ENCODE measurements at regions not wholly inside any gene's neighbourhood (a gene's known extent, or its start where the extent isn't known, plus 50 kb on each side); places are given as distances from the start of the nearest gene placed in this dataset.

DNA sequence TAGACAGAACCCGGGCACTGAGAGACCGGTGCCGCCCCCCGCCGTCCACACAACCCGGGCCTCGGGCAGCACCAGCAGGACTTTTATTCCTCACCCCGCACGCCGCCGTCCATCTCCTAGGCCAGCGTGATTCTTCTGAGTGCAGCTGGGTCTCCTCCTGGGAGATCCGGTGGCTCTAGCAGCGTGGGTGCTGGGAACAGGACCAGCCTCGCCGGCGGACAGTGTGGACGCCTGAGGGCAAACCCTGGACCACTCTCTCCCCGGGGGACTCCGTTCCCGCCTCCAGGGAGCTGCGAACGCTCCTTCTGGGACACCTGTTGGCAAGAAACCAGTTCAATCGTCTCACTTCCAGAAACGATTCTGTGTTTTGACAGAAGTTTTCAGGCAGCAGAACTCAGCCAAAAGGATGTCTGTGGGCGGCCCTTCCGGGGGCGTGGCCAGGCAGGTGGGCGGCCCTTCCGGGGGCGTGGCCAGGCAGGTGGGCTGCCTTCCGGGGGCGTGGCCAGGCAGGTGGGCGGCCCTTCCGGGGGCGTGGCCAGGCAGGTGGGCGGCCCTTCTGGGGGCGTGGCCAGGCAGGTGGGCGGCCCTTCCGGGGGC lies 130.7 kb downstream of the DLL1 start:
- no peak for DNase-seq

DNA sequence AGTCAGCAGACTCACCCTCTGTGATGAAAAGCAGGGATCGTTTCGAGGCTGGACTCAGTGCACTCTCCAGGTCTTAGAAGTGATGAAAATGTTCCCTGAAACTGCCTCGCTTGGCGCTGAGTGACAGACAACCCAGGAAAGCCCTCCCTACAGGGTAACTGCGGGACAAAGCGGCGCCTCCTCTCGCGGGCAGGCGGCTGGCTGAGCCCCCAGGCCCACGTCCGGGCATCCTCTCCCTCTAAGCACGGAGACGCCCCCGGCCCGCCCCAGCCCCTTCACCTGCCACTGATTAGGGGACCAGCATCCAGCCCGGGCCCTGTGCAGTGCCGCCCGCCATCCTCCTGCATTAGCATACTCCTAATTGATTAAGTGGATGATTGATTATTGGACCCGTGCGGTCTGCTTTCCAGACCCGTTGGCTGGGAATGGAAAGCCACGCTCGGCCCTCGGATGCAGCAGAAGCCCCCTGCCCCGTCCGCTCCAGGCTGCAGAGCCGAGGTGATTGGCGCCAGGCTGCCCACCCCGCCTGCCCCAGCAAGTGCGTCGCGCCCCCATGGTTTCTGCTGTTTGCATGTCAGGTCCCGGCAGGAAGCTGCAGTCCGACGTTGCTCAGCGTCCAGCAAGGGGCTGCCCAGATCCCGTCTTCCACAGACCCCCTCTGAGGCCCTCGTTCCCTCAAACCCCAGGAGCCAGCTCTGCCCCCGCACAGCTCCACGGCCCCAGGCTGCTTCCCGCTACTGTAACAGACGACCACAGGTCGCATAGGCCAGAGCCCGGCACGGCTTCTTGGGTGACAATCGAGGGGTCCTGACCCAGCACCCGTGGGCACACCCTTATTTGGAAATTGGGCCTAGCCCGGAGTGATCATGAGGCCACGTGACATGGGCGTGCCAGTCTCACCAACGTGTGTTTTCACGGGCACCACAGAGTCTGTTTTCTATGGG lies 131.6 kb downstream of the DLL1 start:
- DNase-seq: no peak

GRCh38 chr6:170158296-170159021 lies 132.4 kb downstream of the DLL1 start:
- no peak for DNase-seq

GRCh38 chr6:170157567-170158218 lies 133.2 kb downstream of the DLL1 start:
- DNase-seq: no peak

DNA sequence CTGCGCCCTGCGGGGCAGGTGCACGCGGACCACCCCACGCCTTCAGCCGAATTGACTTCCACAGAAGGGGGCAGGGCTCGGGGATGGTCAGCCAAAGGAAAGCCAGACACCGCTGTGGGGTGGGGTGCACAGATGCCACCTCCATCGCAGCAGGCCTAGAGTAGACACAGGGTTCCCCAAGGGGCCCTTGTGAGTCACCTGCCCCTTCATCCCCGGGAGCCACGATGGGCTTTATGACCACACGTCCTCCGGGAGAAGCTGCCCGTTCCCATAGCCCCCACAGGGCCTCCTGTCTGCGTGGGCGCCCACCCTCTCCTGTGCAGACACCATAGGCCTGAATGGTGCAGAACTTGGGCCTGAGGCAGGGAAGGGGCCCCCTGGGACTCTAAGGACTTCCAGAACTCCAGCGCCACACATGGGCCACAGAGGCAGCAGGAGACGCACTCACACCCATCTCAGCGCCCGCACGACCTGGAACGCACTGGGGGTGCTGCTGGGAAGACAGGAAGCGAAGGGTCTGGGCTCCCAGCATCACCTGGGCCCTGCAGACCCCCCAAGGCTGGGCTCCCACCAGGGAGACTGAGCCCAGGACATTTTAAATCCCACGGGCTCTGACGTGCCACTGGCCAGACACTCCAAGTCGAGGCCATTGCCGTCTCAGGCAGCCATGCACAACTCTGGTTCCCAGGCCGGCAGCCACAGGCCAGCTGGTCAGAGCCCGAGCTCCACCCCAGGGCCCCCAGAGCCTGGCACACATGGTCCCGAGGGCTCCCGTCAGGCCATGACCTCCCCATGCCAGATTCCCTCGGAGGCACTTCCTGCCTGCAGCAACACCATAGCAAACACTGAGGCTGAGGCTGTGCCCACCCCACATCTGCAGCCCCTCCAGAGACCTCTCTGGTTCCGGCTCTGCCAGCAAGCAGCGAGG lies 134.2 kb downstream of the DLL1 start:
- DNase-seq: no peak

DNA sequence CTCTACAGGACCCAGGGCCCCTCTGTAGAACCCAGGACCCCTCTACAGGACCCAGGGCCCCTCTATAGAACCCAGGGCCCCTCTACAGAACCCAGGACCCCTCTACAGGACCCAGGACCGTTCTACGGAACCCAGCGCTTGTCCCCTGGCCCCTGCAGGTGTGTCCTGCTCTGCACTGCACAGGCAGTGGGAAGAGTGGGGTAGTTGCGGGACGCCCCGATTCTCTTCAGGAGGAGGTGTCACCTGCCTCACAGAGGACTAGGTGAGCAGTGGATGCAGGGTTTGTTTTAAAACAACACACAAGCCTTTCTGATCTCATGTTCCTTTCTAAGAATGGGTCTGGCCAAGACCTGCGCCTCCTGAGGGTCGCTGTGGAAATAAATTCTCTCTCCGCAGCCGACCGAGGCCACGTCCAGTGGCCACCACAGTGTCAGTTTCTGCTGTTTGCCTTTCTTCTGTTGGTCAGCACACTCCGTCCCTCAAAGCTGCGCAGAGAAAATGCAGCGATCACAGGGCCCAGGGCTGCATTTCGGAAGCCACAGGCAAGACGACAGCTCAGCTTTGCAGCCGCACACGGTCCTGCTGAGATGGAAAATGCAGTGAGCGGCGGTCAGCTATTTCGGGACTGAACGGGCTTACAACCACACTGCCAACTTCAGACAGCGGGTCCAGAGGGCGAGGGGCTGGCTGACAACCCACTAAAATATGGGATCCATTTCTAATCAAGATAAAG lies 135.2 kb downstream of the DLL1 start:
- DNase-seq: no peak

GRCh38 chr6:170153436-170154319 lies 137.2 kb downstream of the DLL1 start:
- no peak for DNase-seq

DNA sequence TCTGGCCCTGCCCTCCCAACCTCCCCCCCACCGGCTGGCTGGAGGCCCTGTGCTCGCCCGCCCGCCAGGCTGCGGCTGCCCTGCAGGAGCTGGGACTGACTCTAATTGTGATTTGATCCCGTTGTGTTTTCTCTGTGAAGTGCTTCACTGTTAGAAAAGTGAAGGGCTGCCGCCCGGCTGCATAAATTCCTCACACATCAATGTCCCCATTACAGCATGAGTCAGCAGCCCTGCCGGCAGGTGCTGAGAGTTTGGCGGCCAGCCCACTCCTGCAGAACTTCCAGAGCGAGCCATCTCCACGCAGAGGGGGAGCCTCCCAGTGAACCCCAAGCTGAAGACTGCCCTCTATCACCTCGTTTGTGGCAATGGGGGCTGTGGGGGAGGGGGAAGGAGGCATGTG lies 137.9 kb downstream of the DLL1 start:
- no peak for DNase-seq

GRCh38 chr6:170152124-170152926 lies 138.6 kb downstream of the DLL1 start:
- peak; percentile 78 to 82 (median 80) for DNase-seq

DNA sequence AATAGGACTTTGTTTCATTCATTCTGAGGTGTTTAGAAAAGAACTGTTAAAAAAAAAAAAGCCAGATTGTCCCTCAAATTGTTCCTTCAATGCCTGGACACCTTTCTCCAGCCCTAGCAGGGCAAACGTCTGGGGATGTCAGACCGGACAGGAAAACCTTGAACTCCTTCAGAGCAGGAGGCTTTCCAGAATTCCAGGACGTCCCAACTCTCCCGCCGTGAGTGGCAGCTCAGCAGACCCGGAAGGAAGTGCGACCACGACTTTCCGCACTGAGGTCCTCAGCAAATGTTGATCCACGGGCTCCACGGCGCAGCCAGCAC lies 139.1 kb downstream of the DLL1 start:
- DNase-seq: peak in 2 of 4 experiments; percentile 16 to 18

DNA sequence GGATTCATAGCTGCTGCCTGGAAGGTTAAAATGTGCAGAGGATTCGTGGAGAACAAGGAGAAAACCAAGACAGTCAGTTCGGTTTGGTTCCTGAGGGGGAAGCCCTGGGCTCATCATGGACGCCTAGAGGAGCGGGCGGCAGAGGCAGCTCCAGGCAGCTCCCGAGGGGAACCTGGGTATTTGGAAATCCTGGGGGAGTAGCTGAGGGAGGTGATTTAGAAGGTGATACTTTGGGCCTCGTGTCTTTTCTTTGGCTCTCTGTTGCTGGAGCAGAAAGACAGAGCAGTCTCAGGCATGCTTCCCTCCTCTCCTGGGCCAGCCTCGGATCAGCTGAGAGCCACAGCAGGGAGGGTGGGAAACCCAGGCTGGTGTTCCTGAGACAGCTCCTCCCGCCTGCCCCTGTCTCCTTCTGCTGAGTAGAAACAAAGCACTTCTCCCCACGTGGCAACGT lies 139.5 kb downstream of the DLL1 start:
- peak in 2 of 4 experiments; percentile 10 to 31 for DNase-seq

DNA sequence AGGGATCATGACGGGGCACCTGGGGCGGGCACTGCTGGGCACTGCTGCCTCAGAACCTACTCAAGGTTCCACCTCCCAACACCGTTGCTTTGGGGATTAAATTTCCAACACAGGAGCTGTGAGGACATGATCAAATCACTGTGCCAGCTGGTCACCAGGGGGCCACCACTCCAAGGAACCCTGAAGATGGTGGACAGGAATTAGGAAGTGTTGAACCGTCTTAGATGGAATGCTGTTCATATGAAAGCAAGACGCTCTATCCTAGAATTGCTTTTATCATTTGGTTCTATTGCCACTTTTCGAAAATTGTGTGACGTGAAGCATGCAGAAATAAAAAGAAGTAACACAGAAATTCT lies 140.3 kb downstream of the DLL1 start:
- peak in 1 of 4 experiments; percentile 14 for DNase-seq

- DNase-seq: no peak
Measured at GRCh38 chr6:170149681-170150589, 140.9 kb downstream of the DLL1 start.

DNA sequence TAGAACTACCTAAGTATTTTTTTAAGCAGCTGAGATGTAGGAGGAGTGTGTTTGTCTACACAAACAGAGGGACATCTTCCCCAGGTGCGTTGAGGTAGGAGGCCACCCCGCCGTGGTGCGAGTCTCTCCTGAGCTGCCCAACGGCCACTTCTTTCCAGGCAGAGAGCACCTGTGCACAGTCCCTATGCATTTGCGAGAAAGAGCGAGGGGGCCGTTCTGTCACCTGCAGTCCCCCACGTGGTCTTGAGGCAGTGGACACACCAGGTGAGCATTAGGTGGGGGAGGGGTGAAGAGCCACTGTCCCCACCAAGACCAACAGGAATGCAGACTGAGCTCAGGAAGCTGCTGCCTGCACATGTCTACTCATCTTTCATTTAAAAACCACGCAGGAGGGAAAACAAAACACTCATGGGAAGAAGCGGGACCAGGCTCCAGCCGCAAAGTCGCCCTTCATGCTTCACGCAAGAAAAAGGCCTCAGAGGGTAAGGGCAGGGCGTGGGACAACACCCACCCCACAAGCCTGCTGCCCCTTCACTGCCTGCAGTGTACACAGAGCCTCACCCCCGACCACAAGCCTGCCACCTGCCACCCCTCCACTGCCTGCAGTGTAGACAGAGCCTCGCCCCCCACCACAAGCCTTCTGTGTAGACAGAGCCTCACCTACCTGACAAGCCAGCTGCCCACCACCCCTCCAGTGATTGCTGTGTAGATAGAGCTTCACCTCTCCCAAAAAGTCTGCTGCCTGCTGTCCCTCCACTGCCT lies 142.0 kb downstream of the DLL1 start:
- DNase-seq: no peak

GRCh38 chr6:170147832-170148708 lies 142.8 kb downstream of the DLL1 start:
- peak; percentile 30 to 45 (median 39) for DNase-seq

All from suppressor macrophage (primary cell).